Liver (tissue), 3 donors: ENCODE measurements at regions not wholly inside any gene's neighbourhood (a gene's known extent, or its start where the extent isn't known, plus 50 kb on each side); places are given as distances from the start of the nearest gene placed in this dataset.

Experiments used
- EGR1 ChIP-seq, 2 donors: IDR thresholded peaks; 2 replicates each; pipeline ENCODE4 v1.6.1; 2016 to 2018; ENCODE audit warnings: antibody characterized with exemption in 2 of 2, low read depth in 2 of 2
- FOXA2 ChIP-seq: IDR thresholded peaks from 2 replicates; pipeline ENCODE4 v1.6.1; 2016; ENCODE audit warnings: antibody characterized with exemption
- JUND ChIP-seq, 2 donors: IDR thresholded peaks; 2 replicates each; pipeline ENCODE4 v1.6.1; 2016; ENCODE audit warnings: antibody characterized with exemption in 2 of 2
- RAD21 ChIP-seq, 2 donors: IDR thresholded peaks; 2 replicates each; pipeline ENCODE4 v1.6.1; 2016; ENCODE audit warnings: antibody characterized with exemption in 2 of 2, mild to moderate bottlenecking in 2 of 2
- RXRA ChIP-seq, 2 donors: IDR thresholded peaks; 2 replicates each; pipeline ENCODE4 v1.6.1; 2017 to 2018; ENCODE audit warnings: antibody characterized with exemption in 2 of 2, mild to moderate bottlenecking in 1 of 2
- SP1 ChIP-seq: IDR thresholded peaks from 2 replicates; pipeline ENCODE4 v1.6.1; 2018; ENCODE audit warnings: antibody characterized with exemption, mild to moderate bottlenecking
- TAF1 ChIP-seq: conservative IDR thresholded peaks from 2 replicates; pipeline ENCODE4 v1.6.1; 2016; ENCODE audit warnings: antibody characterized with exemption, mild to moderate bottlenecking
- ZBTB33 ChIP-seq: IDR thresholded peaks from 2 replicates; pipeline ENCODE4 v1.6.1; 2016; ENCODE audit warnings: antibody characterized with exemption
- TF ChIP-seq, protein P1 (sequence below): fragments of 150-350 bp; IDR thresholded peaks from 2 replicates; pipeline ENCODE4 v1.5.1; 2017; ENCODE audit warnings: improper control_type of control experiment, low read depth, low read length; ENCODE audit not compliant: missing input control
- TF ChIP-seq, protein P2 (sequence below): IDR thresholded peaks from 2 replicates; pipeline ENCODE4 v1.6.1; 2016; ENCODE audit warnings: antibody characterized with exemption
- TF ChIP-seq, protein P3 (sequence below): IDR thresholded peaks from 2 replicates; pipeline ENCODE4 v1.6.1; 2016; ENCODE audit warnings: antibody characterized with exemption
- TF ChIP-seq, protein P4 (sequence below): IDR thresholded peaks from 2 replicates; pipeline ENCODE4 v1.6.1; 2016; ENCODE audit warnings: antibody characterized with exemption, mild to moderate bottlenecking
- donor health status: healthy.
- donor health status: healthy.

DNA sequence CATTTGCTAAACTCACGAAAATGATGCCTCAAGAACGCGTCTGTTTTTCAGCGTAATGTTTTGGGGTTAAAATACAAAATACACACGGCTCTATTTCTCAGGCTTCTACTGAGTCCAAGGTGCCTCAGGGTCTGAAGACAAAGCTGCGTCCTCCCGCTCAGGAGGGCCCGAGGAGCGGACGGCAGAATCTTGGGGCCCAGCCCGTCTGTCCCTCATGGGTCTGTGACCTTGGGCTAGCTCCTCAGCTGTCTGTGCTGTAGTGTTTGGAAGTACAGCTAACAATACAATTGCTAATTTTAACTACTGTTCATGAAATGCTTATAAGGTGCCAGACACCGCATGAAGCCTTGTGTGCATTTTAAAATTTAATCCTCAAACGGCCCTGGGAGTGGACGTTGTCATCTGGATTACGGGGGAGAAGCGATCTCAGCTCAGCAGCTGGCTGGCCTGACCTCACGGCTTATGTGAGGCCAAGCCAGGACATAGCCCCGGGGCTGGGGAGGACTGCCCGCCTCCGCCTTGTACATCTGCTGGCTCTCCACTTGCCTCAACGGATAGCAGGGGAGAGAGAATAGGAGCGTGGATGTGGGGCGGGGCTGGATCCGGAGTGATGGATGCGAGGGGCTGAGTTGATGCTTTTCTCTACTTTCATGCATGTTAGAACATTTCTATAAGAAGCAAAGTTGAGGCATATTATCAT, 357.4 kb downstream of the GLRX3 start:
- TF ChIP-seq FOXA2 (no peak), JUND (IDR thresholded peaks at IDR 0.05) (no peak), ZBTB33 (no peak), TAF1 (no peak), RXRA (IDR thresholded peaks at IDR 0.05) (no peak), RAD21 (IDR thresholded peaks at IDR 0.05) (no peak), EGR1 (IDR thresholded peaks at IDR 0.05; ENCODE audit: low read depth in 2 of 2) (no peak), SP1 (no peak)
- TF ChIP-seq, protein P1, sequence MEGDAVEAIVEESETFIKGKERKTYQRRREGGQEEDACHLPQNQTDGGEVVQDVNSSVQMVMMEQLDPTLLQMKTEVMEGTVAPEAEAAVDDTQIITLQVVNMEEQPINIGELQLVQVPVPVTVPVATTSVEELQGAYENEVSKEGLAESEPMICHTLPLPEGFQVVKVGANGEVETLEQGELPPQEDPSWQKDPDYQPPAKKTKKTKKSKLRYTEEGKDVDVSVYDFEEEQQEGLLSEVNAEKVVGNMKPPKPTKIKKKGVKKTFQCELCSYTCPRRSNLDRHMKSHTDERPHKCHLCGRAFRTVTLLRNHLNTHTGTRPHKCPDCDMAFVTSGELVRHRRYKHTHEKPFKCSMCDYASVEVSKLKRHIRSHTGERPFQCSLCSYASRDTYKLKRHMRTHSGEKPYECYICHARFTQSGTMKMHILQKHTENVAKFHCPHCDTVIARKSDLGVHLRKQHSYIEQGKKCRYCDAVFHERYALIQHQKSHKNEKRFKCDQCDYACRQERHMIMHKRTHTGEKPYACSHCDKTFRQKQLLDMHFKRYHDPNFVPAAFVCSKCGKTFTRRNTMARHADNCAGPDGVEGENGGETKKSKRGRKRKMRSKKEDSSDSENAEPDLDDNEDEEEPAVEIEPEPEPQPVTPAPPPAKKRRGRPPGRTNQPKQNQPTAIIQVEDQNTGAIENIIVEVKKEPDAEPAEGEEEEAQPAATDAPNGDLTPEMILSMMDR = no peak
- TF ChIP-seq, protein P2, sequence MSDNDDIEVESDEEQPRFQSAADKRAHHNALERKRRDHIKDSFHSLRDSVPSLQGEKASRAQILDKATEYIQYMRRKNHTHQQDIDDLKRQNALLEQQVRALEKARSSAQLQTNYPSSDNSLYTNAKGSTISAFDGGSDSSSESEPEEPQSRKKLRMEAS = no peak
- TF ChIP-seq, protein P3, sequence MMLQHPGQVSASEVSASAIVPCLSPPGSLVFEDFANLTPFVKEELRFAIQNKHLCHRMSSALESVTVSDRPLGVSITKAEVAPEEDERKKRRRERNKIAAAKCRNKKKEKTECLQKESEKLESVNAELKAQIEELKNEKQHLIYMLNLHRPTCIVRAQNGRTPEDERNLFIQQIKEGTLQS = no peak
- TF ChIP-seq, protein P4, sequence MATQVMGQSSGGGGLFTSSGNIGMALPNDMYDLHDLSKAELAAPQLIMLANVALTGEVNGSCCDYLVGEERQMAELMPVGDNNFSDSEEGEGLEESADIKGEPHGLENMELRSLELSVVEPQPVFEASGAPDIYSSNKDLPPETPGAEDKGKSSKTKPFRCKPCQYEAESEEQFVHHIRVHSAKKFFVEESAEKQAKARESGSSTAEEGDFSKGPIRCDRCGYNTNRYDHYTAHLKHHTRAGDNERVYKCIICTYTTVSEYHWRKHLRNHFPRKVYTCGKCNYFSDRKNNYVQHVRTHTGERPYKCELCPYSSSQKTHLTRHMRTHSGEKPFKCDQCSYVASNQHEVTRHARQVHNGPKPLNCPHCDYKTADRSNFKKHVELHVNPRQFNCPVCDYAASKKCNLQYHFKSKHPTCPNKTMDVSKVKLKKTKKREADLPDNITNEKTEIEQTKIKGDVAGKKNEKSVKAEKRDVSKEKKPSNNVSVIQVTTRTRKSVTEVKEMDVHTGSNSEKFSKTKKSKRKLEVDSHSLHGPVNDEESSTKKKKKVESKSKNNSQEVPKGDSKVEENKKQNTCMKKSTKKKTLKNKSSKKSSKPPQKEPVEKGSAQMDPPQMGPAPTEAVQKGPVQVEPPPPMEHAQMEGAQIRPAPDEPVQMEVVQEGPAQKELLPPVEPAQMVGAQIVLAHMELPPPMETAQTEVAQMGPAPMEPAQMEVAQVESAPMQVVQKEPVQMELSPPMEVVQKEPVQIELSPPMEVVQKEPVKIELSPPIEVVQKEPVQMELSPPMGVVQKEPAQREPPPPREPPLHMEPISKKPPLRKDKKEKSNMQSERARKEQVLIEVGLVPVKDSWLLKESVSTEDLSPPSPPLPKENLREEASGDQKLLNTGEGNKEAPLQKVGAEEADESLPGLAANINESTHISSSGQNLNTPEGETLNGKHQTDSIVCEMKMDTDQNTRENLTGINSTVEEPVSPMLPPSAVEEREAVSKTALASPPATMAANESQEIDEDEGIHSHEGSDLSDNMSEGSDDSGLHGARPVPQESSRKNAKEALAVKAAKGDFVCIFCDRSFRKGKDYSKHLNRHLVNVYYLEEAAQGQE = no peak
